ENCODE measurements at regions not wholly inside any gene's neighbourhood (a gene's known extent, or its start where the extent isn't known, plus 50 kb on each side); places are given as distances from the start of the nearest gene placed in this dataset.
A peak's percentile ranks its signal among the peaks of the same experiment; 100 is the strongest.

DNA sequence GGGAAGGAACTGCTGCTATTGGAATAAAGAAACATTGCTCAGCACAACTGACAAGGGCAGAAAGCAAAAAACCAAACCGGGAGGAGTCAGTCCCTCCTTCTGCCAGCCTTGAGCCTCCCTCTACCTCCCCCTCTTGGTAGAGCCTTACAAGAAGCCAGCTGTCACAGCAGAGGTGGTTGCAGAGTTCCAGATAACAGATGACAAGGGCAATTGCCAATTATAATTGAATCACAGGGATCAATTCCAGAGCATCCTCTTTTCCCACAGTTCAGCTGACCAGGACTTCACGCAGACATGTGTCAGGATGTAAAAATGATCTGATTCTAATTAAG, 548.2 kb upstream of the LRRTM1 start:
- H3K4me1 Mint-ChIP-seq (ENCODE audit: unreplicated experiment) = peaks cover 2% of the 10 kb centered on the region
- no peaks in the 10 kb centered on the region for H3K36me3 Mint-ChIP-seq
- H3K9me3 Mint-ChIP-seq = no peaks in the 10 kb centered on the region
- TF ChIP-seq, protein P1, sequence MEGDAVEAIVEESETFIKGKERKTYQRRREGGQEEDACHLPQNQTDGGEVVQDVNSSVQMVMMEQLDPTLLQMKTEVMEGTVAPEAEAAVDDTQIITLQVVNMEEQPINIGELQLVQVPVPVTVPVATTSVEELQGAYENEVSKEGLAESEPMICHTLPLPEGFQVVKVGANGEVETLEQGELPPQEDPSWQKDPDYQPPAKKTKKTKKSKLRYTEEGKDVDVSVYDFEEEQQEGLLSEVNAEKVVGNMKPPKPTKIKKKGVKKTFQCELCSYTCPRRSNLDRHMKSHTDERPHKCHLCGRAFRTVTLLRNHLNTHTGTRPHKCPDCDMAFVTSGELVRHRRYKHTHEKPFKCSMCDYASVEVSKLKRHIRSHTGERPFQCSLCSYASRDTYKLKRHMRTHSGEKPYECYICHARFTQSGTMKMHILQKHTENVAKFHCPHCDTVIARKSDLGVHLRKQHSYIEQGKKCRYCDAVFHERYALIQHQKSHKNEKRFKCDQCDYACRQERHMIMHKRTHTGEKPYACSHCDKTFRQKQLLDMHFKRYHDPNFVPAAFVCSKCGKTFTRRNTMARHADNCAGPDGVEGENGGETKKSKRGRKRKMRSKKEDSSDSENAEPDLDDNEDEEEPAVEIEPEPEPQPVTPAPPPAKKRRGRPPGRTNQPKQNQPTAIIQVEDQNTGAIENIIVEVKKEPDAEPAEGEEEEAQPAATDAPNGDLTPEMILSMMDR (conservative IDR thresholded peaks at IDR 0.05) = peak; percentile 33
- H3K27ac Mint-ChIP-seq = no peak overlapping the region
- H3K4me3 Mint-ChIP-seq = no peak overlapping the region
- no peak for DNase-seq (ENCODE audit: extremely low spot score, unreplicated experiment)
- H3K27me3 Mint-ChIP-seq = no peaks in the 10 kb centered on the region

DNA sequence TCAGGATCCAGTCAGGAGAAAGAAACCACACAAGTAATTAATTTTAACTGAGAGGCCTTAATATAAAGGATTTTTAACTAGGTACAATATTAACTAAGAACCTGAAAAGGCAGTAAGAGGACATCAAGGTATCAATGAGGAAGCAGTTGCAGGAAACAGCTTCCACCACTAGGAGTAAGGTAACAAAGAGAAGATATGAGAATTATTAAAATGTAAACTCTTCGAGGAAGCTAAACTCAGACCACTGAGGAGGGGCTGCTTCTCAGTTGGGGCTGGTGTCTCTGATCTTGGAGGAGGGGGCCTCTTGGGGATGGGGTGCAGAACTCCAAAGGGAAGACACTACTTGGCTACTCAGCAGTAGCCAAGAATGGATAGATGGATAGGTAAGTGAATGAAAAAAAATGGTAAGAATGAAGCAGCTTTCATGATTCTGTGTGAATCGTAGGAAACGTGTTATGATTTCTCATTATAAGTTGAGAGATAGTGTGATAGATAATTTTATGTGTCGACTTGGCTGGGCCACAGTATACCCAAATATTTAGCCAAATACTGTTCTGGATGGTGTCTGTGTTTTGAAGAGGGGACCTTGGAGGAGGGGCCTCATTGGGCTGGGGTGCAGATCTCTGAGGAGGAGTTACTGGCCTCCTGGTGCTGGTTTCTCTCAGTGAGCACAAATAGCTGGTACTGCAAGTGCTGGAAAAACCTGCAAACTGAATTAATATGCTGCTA, 547.7 kb upstream of the LRRTM1 start:
- no peaks in the 10 kb centered on the region for H3K4me1 Mint-ChIP-seq (ENCODE audit: unreplicated experiment)
- no peaks in the 10 kb centered on the region for H3K36me3 Mint-ChIP-seq
- no peaks in the 10 kb centered on the region for H3K9me3 Mint-ChIP-seq
- no peaks in the 10 kb centered on the region for H3K27me3 Mint-ChIP-seq
- no peak overlapping the region for H3K27ac Mint-ChIP-seq
- no peak for DNase-seq (ENCODE audit: extremely low spot score, unreplicated experiment)
- no peak overlapping the region for H3K4me3 Mint-ChIP-seq
- TF ChIP-seq, protein P1 (conservative IDR thresholded peaks at IDR 0.05) = peak; percentile 47

DNA sequence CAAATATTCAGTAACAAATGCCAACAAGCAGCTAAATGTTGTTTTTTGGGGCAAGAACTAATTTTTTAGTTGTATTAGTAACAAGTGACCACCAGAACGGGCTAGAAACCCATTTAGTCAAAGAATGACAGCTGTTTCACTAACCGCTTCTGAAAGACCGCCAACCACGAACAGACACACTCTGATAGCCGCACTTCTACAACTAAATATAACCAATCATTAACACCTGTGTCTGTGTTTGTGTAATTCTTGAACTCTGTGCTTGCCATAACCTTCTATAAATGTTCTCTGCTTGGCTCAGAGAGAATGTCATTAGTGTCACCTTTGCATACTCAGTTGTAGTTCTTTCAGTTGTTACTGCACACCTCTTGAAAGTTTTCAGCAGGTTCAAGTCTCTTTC, 526.3 kb upstream of the LRRTM1 start:
- Mint-ChIP-seq H3K27me3 (no peaks in the 10 kb centered on the region), H3K4me3 (no peak overlapping the region)

DNA sequence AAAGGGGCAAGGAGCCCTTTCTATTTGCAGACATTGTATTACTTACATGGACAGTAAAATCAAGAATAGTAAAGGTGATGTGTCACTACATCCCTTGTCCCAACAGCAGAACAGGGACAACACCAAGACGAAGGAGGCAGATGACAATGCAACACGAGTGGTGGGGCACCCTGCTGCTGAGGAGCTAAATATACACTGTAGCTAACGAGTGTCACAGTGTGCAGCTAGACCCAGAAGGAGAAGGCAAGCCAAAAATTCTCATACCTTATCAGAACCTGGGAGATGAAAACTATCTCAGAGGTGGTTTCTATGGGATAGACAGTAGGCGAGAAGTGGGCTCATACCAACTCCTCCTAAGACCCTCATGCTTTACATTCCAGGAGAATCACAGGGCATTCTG, 518.4 kb upstream of the LRRTM1 start:
- DNase-seq (ENCODE audit: extremely low spot score, unreplicated experiment) = no peak
- TF ChIP-seq, protein P1 (conservative IDR thresholded peaks at IDR 0.05) = no peak
- H3K9me3 Mint-ChIP-seq = peaks cover 1% of the 10 kb centered on the region
- no peak overlapping the region for H3K4me3 Mint-ChIP-seq
- H3K36me3 Mint-ChIP-seq = no peaks in the 10 kb centered on the region
- no peak overlapping the region for H3K27ac Mint-ChIP-seq
- H3K4me1 Mint-ChIP-seq (ENCODE audit: unreplicated experiment) = no peaks in the 10 kb centered on the region
- no peaks in the 10 kb centered on the region for H3K27me3 Mint-ChIP-seq

More for the DNA sequence above, 526.3 kb upstream of the LRRTM1 start:
- DNase-seq (ENCODE audit: extremely low spot score, unreplicated experiment) = no peak
- Mint-ChIP-seq H3K27ac (no peak overlapping the region), H3K4me1 (ENCODE audit: unreplicated experiment) (no peaks in the 10 kb centered on the region), H3K36me3 (no peaks in the 10 kb centered on the region), H3K9me3 (no peaks in the 10 kb centered on the region)
- TF ChIP-seq, protein P1 (conservative IDR thresholded peaks at IDR 0.05) = no peak

DNA sequence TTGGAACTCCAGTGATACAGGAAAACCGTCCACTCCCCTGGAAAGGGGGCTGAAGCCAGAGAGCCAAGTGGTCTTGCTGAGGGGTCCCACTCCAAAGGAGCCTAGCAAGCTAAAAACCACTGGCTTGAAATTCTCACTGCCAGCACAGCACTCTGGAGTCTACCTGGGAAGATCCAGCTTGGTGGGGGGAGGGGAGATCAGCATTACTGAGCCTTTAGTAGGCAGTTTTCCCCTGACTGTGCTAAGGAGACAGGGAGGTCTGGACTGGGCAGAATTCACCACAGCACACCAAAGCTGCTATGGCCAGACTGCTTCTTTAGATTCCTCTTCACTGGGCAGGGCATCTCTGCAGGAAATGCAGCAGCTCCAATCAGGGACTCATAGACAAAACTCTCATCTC, 510.7 kb upstream of the LRRTM1 start:
- no peak overlapping the region for H3K4me3 Mint-ChIP-seq
- no peaks in the 10 kb centered on the region for H3K4me1 Mint-ChIP-seq (ENCODE audit: unreplicated experiment)
- TF ChIP-seq, protein P1 (conservative IDR thresholded peaks at IDR 0.05) = no peak
- no peak for DNase-seq (ENCODE audit: extremely low spot score, unreplicated experiment)
- H3K27ac Mint-ChIP-seq = no peak overlapping the region
- peaks cover 9% of the 10 kb centered on the region for H3K9me3 Mint-ChIP-seq
- no peaks in the 10 kb centered on the region for H3K36me3 Mint-ChIP-seq
- H3K27me3 Mint-ChIP-seq = no peaks in the 10 kb centered on the region
